ENCODE measurements at regions not wholly inside any gene's neighbourhood (a gene's known extent, or its start where the extent isn't known, plus 50 kb on each side); places are given as distances from the start of the nearest gene placed in this dataset.

DNA sequence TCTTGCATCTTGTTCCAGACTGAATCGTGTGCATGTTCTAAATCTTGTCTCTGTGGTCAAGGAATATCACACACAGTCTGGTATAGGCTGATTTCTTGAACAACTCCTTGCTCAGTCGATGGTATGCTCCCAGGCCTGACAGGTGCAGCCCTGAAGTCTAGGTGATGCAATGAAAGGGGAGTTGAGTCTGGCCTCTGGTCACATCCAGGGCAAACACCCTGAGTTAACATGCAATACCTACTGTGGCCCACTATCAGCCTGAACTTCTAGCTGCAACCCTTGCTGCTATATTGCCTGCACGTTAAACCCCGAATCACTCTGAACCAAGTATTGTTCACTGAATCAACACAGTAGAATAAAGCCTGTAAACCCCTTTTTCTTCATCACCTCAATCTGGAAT, 303.4 kb downstream of the USP25 start:
- Histone ChIP-seq H3K4me3 (no peak overlapping the region), H3K27me3 (no peaks in the 10 kb centered on the region), H3K36me3 (no peaks in the 10 kb centered on the region), H3K27ac (no peak overlapping the region), H3K4me1 (no peaks in the 10 kb centered on the region), H3K9me3 (no peaks in the 10 kb centered on the region)
- 82 to 97% (median 87%) methylated on average over 3 to 4 of the region's 4 CpGs for WGBS, 4 donors
- intact Hi-C loops (cut with DNase I): no loop called here
- no peak for ATAC-seq
- TF ChIP-seq, protein P1, sequence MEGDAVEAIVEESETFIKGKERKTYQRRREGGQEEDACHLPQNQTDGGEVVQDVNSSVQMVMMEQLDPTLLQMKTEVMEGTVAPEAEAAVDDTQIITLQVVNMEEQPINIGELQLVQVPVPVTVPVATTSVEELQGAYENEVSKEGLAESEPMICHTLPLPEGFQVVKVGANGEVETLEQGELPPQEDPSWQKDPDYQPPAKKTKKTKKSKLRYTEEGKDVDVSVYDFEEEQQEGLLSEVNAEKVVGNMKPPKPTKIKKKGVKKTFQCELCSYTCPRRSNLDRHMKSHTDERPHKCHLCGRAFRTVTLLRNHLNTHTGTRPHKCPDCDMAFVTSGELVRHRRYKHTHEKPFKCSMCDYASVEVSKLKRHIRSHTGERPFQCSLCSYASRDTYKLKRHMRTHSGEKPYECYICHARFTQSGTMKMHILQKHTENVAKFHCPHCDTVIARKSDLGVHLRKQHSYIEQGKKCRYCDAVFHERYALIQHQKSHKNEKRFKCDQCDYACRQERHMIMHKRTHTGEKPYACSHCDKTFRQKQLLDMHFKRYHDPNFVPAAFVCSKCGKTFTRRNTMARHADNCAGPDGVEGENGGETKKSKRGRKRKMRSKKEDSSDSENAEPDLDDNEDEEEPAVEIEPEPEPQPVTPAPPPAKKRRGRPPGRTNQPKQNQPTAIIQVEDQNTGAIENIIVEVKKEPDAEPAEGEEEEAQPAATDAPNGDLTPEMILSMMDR (IDR thresholded peaks at IDR 0.05): no peak
- TF ChIP-seq POLR2A (IDR thresholded peaks at IDR 0.05): no peak
- DNase-seq: no peak

DNA sequence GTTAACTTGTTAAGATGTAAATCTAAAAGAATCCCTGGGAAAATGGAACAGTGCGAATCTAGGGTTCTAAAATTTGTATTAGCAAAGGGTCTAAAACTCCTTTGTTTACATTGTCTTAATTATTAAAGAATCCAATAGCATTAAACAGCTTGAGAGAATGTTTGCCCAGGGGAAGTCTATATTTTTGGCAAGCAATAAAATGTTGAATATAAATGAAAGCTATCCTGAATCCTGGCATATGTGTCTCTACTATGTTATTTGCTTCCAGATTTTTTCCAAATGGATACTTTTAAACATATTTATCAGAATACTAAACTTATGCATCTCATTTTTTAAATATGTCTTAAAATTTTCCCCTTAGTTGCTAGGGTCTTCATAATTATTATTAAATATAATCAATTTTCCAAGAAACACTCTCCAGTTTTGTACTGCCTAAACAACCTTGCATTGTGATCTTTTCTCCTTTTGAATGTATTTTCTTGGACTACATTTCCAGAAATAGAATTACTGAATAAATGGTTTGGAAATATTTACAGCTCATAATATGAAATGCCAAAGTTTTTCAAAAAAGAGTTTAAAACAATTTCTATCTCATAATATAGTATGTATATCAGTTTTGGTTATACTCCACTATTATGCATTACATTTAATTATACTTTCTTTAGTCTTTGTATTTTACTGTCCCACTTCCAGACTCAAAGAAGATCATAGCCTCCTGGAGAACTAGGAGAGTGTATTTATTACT, 304.8 kb downstream of the USP25 start:
- Histone ChIP-seq H3K9me3 (no peaks in the 10 kb centered on the region), H3K27me3 (no peaks in the 10 kb centered on the region), H3K36me3 (no peaks in the 10 kb centered on the region), H3K4me3 (no peak overlapping the region), H3K4me1 (no peaks in the 10 kb centered on the region), H3K27ac (no peak overlapping the region)
- no peak for DNase-seq
- no peak for TF ChIP-seq POLR2A (IDR thresholded peaks at IDR 0.05)
- TF ChIP-seq, protein P1 (IDR thresholded peaks at IDR 0.05): no peak
- ATAC-seq: no peak
- intact Hi-C loops (cut with DNase I): no loop called here
- WGBS, 4 donors: 0 to 48% (median 0%) methylated on average over 1 of the region's 1 CpG; no CpG with 5 or more reads in 1 of the 4 donors

DNA sequence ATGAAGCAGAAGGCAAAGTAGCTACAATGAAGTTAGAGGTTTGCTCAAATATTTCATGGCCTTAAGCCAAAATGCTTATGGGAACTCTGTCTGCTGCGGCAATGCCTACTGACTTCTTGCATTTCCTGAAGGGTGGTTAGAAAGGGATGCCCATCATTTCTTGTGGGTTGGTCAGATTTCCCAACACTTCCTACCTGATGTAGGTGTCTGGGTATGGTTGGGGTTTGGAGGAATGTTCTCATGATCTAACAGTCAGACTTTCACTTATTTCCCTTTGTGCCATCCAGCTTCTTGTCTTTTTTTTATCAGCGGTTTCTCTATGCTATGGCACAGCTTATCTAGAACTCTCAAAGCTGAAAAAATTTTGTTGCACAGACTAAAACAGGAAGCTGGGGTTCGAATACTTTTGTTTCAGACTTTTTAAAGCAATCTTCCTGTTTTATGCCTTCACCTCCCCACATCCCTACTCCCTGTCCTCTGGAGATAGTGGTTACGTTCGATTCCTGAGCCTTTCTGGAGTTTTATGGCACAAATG, 307.7 kb downstream of the USP25 start:
- no peaks in the 10 kb centered on the region for H3K36me3 ChIP-seq

DNA sequence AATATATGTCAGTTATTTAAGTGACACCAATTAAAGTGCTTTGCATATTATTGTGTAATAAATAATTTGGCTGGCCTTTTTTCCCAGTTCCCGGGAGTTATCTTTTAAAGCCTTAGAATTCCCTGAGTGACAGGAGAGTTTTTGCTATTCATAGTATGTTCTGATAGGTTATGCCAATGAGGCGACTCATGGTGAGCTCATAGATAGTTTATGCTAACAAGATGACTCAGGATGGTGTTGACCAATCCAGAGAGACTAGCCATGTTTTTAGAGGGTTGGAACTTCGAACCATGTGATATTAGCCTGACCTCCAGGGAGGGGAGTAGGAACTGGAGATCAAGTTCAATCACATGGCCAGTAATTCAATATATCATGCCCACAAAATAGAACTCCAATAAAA, 310.8 kb downstream of the USP25 start:
- Histone ChIP-seq H3K36me3 (no peaks in the 10 kb centered on the region), H3K4me1 (no peaks in the 10 kb centered on the region), H3K27ac (no peak overlapping the region), H3K4me3 (no peak overlapping the region), H3K27me3 (no peaks in the 10 kb centered on the region), H3K9me3 (no peaks in the 10 kb centered on the region)
- DNase-seq: no peak
- TF ChIP-seq, protein P1 (IDR thresholded peaks at IDR 0.05): no peak
- no peak for TF ChIP-seq POLR2A (IDR thresholded peaks at IDR 0.05)
- ATAC-seq: no peak
- 75 to 89% (median 79%) methylated on average over 3 of the region's 3 CpGs for WGBS, 4 donors
- intact Hi-C loops (cut with DNase I): no loop called here

More for the DNA sequence above, 307.7 kb downstream of the USP25 start:
- H3K4me3 ChIP-seq: no peak overlapping the region
- no peak for TF ChIP-seq POLR2A (IDR thresholded peaks at IDR 0.05)
- TF ChIP-seq, protein P1 (IDR thresholded peaks at IDR 0.05): no peak
- no peaks in the 10 kb centered on the region for H3K4me1 ChIP-seq
- intact Hi-C loops (cut with DNase I): no loop called here
- no peaks in the 10 kb centered on the region for H3K9me3 ChIP-seq
- no peaks in the 10 kb centered on the region for H3K27me3 ChIP-seq
- no peak overlapping the region for H3K27ac ChIP-seq
- no peak for ATAC-seq
- WGBS, 4 donors: 59 to 68% (median 65%) methylated on average over 5 of the region's 5 CpGs
- no peak for DNase-seq

Data from heart left ventricle (tissue), 16 donors.